Activated CD4-positive, alpha-beta T cell treated with anti-CD3 and anti-CD28 coated beads for 36 hours (primary cell): ENCODE measurements at regions not wholly inside any gene's neighbourhood (a gene's known extent, or its start where the extent isn't known, plus 50 kb on each side); places are given as distances from the start of the nearest gene placed in this dataset.

Experiments
- ATAC-seq: fragments of 200-7000 bp; cut with Tn5 transposase; one replicate; pipeline ENCODE4 v1.10.0; 2021; ENCODE audit warnings: mild to moderate bottlenecking, moderate library complexity
- CTCF ChIA-PET: fragments of 350-600 bp; sonication (Branson Sonifier 250); formaldehyde crosslinking; loops from one replicate; lab custom pipeline; 2021; ENCODE audit warnings: antibody characterized with exemption; lab: Charles Lee
- POLR2A ChIA-PET: fragments of 350-600 bp; sonication (Branson Sonifier 250); formaldehyde crosslinking; loops from one replicate; lab custom pipeline; 2021; ENCODE audit warnings: antibody characterized with exemption, inconsistent platforms; lab: Charles Lee
- DNase-seq: peaks from one replicate; pipeline ENCODE4 v3.0.0-alpha.2; 2020
- H3K27ac Mint-ChIP-seq: one replicate; pipeline ENCODE4 v1.8.0; 2021; ENCODE audit warnings: mixed read lengths
- H3K27me3 Mint-ChIP-seq: one replicate; pipeline ENCODE4 v1.8.0; 2021; ENCODE audit warnings: mixed read lengths
- H3K36me3 Mint-ChIP-seq: one replicate; pipeline ENCODE4 v1.8.0; 2021; ENCODE audit warnings: low read depth, mixed read lengths
- H3K4me1 Mint-ChIP-seq: one replicate; pipeline ENCODE4 v1.8.0; 2021; ENCODE audit warnings: mixed read lengths
- H3K4me3 Mint-ChIP-seq: one replicate; pipeline ENCODE4 v1.8.0; 2021; ENCODE audit warnings: mild to moderate bottlenecking, moderate library complexity, mixed read lengths
- H3K9me3 Mint-ChIP-seq: one replicate; pipeline ENCODE4 v1.8.0; 2021; ENCODE audit warnings: low read depth, mixed read lengths
- intact Hi-C, 2 experiments: fragments of 100-400 bp; cut with DNase I in 1 of 2; cut with micrococcal nuclease in 1 of 2; formaldehyde crosslinking; loops; one replicate each; pipeline versions ENCODE4 v1.14.2 to v1.15.1; 2022 to 2024; cut with DNase I, micrococcal nuclease

- peaks cover 11% of the 10 kb centered on the region for H3K9me3 Mint-ChIP-seq
- no peak overlapping the region for H3K4me3 Mint-ChIP-seq
- no peaks in the 10 kb centered on the region for H3K27me3 Mint-ChIP-seq
- intact Hi-C loops, result no loop called here
- H3K4me1 Mint-ChIP-seq, result no peaks in the 10 kb centered on the region
- H3K36me3 Mint-ChIP-seq, result no peaks in the 10 kb centered on the region
- DNase-seq (no peak), ATAC-seq (no peak)
- CTCF ChIA-PET, result no interaction called here
- H3K27ac Mint-ChIP-seq, result no peak overlapping the region
- POLR2A ChIA-PET, result no interaction called here
These were observed 1623.5 kb downstream of the PCDH9 start for GRCh38 chr13:65606622-65607021.

DNA sequence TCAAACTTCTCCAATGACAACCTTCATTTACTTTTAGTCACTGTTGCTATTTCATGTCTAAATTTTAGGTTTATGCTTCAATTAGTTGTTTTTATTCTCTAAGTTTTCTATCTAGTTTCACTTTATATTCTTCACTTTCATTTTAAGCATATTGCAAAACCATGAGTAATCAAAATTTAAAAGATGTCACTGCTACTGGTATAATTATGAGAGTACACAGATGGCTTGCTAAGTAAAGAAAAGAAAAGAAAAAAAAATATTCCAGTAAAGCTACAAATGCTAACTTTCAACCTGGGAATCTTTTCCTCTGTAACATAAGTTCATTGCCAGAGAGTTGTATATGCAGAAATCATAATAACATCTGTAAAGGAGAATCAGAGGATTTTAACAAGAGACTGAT is 1624.7 kb downstream of the PCDH9 start:
- Mint-ChIP-seq H3K4me1 (no peaks in the 10 kb centered on the region), H3K4me3 (no peak overlapping the region), H3K9me3 (peaks cover 14% of the 10 kb centered on the region), H3K27me3 (no peaks in the 10 kb centered on the region), H3K36me3 (no peaks in the 10 kb centered on the region), H3K27ac (no peak overlapping the region)
- intact Hi-C loops, result no loop called here
- no peak for ATAC-seq
- DNase-seq, result no peak
- POLR2A ChIA-PET, result no interaction called here
- CTCF ChIA-PET, result no interaction called here

DNA sequence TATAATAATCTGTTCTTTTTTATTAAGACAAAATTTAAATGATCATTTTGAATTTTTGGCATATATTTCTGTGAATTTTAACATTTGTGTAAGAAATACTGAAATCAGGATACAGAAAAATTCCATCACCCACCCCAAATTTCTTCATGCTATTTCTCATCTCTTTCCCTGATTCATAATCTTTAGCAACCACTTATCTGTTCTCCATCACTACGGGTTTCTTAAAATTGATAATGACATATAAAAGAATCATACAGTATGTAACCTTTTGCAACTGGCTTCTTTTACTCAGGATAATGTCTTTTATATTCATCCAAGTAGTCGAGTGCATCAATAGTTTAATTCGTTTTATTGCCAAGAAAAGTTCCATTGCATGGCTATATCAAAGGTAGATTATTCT is 1627.0 kb downstream of the PCDH9 start:
- ATAC-seq, result no peak
- CTCF ChIA-PET, result no interaction called here
- peaks cover 10% of the 10 kb centered on the region for H3K9me3 Mint-ChIP-seq
- no peaks in the 10 kb centered on the region for H3K36me3 Mint-ChIP-seq
- POLR2A ChIA-PET, result no interaction called here
- no peaks in the 10 kb centered on the region for H3K27me3 Mint-ChIP-seq
- H3K27ac Mint-ChIP-seq, result no peak overlapping the region
- DNase-seq, result no peak
- intact Hi-C loops, result no loop called here
- no peaks in the 10 kb centered on the region for H3K4me1 Mint-ChIP-seq
- H3K4me3 Mint-ChIP-seq, result no peak overlapping the region

- Mint-ChIP-seq H3K9me3 (peaks cover 12% of the 10 kb centered on the region), H3K4me3 (no peak overlapping the region), H3K27me3 (no peaks in the 10 kb centered on the region), H3K36me3 (no peaks in the 10 kb centered on the region), H3K27ac (no peak overlapping the region), H3K4me1 (no peaks in the 10 kb centered on the region)
- intact Hi-C loops, result no loop called here
- ChIA-PET CTCF (no interaction called here), POLR2A (no interaction called here)
- DNase-seq (no peak), ATAC-seq (no peak)
These were observed 1628.3 kb downstream of the PCDH9 start for GRCh38 chr13:65601855-65602254.

- no peak overlapping the region for H3K4me3 Mint-ChIP-seq
- intact Hi-C loops, result no loop called here
- no peaks in the 10 kb centered on the region for H3K36me3 Mint-ChIP-seq
- no peak overlapping the region for H3K27ac Mint-ChIP-seq
- CTCF ChIA-PET, result no interaction called here
- no peak for DNase-seq
- POLR2A ChIA-PET, result no interaction called here
- H3K27me3 Mint-ChIP-seq, result no peaks in the 10 kb centered on the region
- no peak for ATAC-seq
- no peaks in the 10 kb centered on the region for H3K4me1 Mint-ChIP-seq
- peaks cover 12% of the 10 kb centered on the region for H3K9me3 Mint-ChIP-seq
These were observed 1629.4 kb downstream of the PCDH9 start for GRCh38 chr13:65600702-65601101.

- ATAC-seq, result no peak
- POLR2A ChIA-PET, result no interaction called here
- no peak for DNase-seq
- Mint-ChIP-seq H3K4me3 (no peak overlapping the region), H3K4me1 (no peaks in the 10 kb centered on the region), H3K27ac (no peak overlapping the region), H3K36me3 (no peaks in the 10 kb centered on the region), H3K27me3 (no peaks in the 10 kb centered on the region), H3K9me3 (peaks cover 7% of the 10 kb centered on the region)
- CTCF ChIA-PET, result no interaction called here
- intact Hi-C loops, result no loop called here
These were observed 1632.0 kb downstream of the PCDH9 start for GRCh38 chr13:65597839-65598818.

DNA sequence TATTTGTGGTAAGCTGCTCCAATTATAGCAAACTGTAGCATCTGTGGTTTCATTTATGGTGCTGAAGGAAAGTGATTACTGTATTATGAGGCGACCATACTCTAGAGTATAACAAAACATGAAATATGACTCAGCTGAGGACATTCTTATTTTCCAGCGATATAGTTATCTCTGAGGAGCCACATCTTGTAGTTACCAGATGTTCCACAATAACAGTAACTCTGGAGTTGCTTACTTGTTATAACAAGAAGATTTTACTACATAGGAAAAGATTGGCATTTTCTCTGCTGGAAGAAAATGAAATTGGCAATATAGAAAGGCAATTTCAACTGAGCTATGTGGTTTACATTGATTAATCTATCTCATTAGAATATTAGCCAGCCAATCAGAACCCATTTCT is 1634.2 kb downstream of the PCDH9 start:
- Mint-ChIP-seq H3K36me3 (no peaks in the 10 kb centered on the region), H3K9me3 (peaks cover 7% of the 10 kb centered on the region), H3K27me3 (no peaks in the 10 kb centered on the region), H3K4me3 (no peak overlapping the region), H3K27ac (no peak overlapping the region), H3K4me1 (no peaks in the 10 kb centered on the region)
- intact Hi-C loops, result no loop called here
- ChIA-PET CTCF (no interaction called here), POLR2A (no interaction called here)
- no peak for ATAC-seq
- DNase-seq, result no peak

GRCh38 chr13:65594298-65594781 is 1635.8 kb downstream of the PCDH9 start:
- Mint-ChIP-seq H3K4me1 (no peaks in the 10 kb centered on the region), H3K9me3 (peaks cover 5% of the 10 kb centered on the region), H3K36me3 (no peaks in the 10 kb centered on the region), H3K27ac (no peak overlapping the region), H3K4me3 (no peak overlapping the region), H3K27me3 (no peaks in the 10 kb centered on the region)
- ChIA-PET CTCF (no interaction called here), POLR2A (no interaction called here)
- ATAC-seq, result no peak
- DNase-seq, result no peak
- intact Hi-C loops, result no loop called here

- Mint-ChIP-seq H3K4me3 (no peak overlapping the region), H3K27ac (no peak overlapping the region), H3K4me1 (no peaks in the 10 kb centered on the region), H3K27me3 (no peaks in the 10 kb centered on the region), H3K36me3 (no peaks in the 10 kb centered on the region), H3K9me3 (peaks cover 7% of the 10 kb centered on the region)
- ChIA-PET POLR2A (no interaction called here), CTCF (no interaction called here)
- intact Hi-C loops, result no loop called here
- DNase-seq (no peak), ATAC-seq (no peak)
These were observed 1636.8 kb downstream of the PCDH9 start for GRCh38 chr13:65593298-65593874.

GRCh38 chr13:65592731-65593130 is 1637.4 kb downstream of the PCDH9 start:
- no peaks in the 10 kb centered on the region for H3K27me3 Mint-ChIP-seq
- no peak for ATAC-seq
- POLR2A ChIA-PET, result no interaction called here

GRCh38 chr13:65585346-65585745 is 1644.8 kb downstream of the PCDH9 start:
- POLR2A ChIA-PET, result no interaction called here
- Mint-ChIP-seq H3K9me3 (peaks cover 13% of the 10 kb centered on the region), H3K4me1 (no peaks in the 10 kb centered on the region), H3K36me3 (no peaks in the 10 kb centered on the region), H3K4me3 (no peak overlapping the region), H3K27me3 (no peaks in the 10 kb centered on the region), H3K27ac (no peak overlapping the region)
- DNase-seq, result no peak
- CTCF ChIA-PET, result no interaction called here
- intact Hi-C loops, result no loop called here
- ATAC-seq, result no peak

More at GRCh38 chr13:65592731-65593130, 1637.4 kb downstream of the PCDH9 start:
- H3K36me3 Mint-ChIP-seq, result no peaks in the 10 kb centered on the region
- no peak for DNase-seq
- intact Hi-C loops, result no loop called here
- CTCF ChIA-PET, result no interaction called here
- no peak overlapping the region for H3K27ac Mint-ChIP-seq
- H3K4me1 Mint-ChIP-seq, result no peaks in the 10 kb centered on the region
- no peak overlapping the region for H3K4me3 Mint-ChIP-seq
- H3K9me3 Mint-ChIP-seq, result peaks cover 11% of the 10 kb centered on the region

DNA sequence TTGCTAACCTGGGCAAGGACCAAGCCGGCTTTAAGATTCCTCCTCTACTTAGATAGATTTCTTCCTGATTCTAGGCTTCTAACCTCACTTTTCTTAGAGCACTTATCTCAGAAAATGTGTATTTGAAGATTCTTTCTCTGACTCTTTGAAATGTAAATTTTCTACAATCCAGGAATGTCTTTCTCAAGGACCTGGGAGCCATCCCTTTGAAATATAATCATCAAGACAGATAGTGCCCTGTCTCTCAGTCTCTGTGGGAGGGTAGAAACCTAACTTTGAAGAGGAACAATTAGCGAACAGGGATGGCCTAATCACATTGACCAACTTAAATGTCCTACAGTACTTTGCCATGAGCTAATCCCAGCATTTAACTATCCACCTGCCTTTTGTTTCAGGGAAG is 1646.0 kb downstream of the PCDH9 start:
- ChIA-PET POLR2A (no interaction called here), CTCF (no interaction called here)
- Mint-ChIP-seq H3K4me3 (no peak overlapping the region), H3K27me3 (no peaks in the 10 kb centered on the region), H3K9me3 (peaks cover 11% of the 10 kb centered on the region), H3K4me1 (no peaks in the 10 kb centered on the region), H3K27ac (no peak overlapping the region), H3K36me3 (no peaks in the 10 kb centered on the region)
- ATAC-seq (no peak), DNase-seq (no peak)
- intact Hi-C loops, result no loop called here
